RKO (cell line): ENCODE measurements at regions not wholly inside any gene's neighbourhood (a gene's known extent, or its start where the extent isn't known, plus 50 kb on each side); places are given as distances from the start of the nearest gene placed in this dataset.

Experiments used
- DNase-seq: peaks from one replicate; pipeline ENCODE4 v3.0.0-alpha.2; 2016; ENCODE audit warnings: low spot score

DNA sequence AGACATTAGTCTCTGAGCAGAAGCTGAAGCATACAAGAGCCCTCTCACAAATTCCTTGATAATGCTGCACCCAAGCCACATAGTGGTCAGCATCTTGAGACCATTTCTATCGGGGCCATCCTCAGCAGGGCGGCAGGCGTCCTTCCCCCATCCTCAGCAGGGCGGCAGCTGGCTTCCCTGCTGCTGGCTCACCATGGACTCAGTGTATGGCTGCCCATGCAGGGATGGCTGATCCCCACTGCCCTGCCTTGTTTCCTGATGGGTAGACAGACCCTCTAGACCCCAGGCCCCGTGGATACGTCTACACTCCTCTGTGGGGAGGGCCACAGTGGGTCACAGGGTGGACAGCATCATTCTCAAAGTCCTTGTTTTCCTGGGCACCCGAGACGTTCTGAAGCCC, 406.8 kb downstream of the TCERG1L start:
- DNase-seq, result no peak

- no peak for DNase-seq
Observed at GRCh38 chr10:130905386-130905785, 406.1 kb downstream of the TCERG1L start.

DNA sequence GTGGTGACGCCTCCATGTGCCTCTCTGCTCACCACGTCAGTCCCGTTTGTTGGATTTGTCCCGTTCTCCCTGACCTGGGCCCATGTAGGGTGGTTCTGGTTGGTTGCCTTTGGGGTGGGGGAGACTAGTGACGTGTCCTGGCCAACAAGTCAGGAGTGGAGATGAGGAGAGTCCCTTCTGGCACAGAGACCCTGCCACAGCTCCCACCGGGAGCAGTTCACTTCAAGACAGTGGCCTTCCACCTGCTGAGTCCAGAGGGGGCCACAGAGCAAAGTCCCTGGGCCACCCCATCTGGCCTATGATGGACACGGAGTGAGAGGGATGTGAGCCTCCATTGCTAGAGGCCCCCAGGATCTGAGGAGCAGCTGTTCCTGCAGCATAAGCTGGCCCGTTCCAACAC, 405.6 kb downstream of the TCERG1L start:
- no peak for DNase-seq

DNA sequence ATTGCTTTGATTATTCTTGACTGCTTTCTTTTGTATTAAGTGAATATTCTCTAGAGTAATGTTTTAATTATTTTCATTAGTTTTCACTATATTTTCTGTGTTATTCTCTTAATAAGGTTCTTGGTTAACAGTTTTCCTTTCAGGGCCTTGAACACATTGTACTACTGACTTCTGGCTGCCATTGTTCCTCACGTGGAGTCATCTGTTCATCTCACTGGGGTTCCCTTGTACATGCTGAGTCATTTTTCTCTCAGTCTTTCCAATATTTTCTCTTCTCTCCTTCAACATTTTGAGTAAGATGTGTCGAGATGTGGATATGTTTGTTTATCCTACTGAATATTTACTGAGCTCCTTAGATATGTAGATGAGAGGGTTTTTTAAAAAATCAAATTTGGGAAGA, 400.7 kb downstream of the TCERG1L start:
- DNase-seq, result no peak

- DNase-seq, result no peak
Observed at GRCh38 chr10:130913844-130914243, 397.7 kb downstream of the TCERG1L start.

DNA sequence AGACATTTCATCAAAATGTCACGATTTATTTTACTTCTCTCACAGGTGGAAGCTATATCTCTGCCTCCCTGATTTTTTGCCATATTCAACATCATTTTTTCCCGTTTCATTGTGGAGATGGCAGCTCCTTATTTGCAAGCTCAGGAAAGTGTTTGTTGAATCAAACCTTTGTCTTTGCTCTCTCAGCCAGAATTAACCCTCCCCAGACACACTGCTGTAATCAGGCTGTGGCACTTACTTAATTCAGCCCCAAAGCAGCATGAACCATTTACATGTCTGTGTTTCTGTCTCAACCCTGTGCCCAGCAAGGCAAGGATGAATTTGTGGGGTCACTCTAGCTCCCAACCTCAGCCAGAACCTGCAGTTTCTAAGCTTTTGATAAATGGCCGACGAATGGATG, 397.2 kb downstream of the TCERG1L start:
- no peak for DNase-seq

GRCh38 chr10:130915065-130915464, 396.5 kb downstream of the TCERG1L start:
- DNase-seq, result no peak

DNA sequence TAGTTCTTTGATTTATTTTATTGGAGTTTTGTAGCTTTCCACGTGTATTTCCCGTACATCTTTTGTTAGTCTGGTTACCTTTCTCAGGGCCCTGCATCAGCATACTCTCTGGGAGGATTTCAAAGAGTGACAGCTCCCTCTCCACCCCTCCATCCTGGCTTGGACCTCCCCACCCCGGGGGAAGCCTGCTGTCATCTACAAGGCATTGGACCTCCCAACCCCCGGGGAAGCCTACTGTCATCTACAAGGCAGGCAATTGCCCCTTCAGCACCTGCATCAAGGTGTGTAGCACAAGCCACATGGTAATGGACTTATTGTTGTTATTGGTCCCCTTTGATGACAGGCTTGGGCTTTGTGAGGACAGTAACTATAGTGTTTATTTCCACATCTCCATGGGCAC, 390.1 kb downstream of the TCERG1L start:
- no peak for DNase-seq

DNA sequence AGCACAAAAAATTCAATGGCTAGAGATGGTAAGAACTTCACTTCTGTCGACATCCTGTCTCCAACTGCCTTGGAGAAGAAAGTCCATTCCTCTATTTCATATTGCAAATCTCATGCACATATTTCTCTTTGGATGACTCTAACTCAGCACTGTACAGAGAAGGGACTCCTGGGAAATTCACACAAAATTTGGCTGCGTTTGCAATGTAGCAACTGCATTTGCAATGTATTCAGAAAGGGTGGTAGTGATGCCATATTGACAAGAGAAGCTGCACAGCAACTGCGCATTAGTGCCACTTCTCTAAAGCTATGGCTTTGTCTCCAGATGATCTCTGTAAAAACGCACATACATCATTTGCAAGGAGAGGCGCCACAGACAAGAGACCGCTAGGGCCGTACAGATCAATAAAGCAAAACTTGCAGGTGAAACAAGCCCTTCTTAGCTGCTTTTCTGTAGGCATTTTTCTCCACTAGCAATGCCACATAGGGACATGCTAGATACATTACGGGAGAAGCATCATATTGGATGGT, 389.5 kb downstream of the TCERG1L start:
- no peak for DNase-seq

GRCh38 chr10:130923596-130923995, 387.9 kb downstream of the TCERG1L start:
- no peak for DNase-seq

- DNase-seq, result peak; percentile 7
Observed at GRCh38 chr10:130924138-130924819, 387.2 kb downstream of the TCERG1L start.

- DNase-seq, result no peak
Observed at GRCh38 chr10:130926442-130926841, 385.1 kb downstream of the TCERG1L start.

GRCh38 chr10:130927157-130927556, 384.4 kb downstream of the TCERG1L start:
- DNase-seq, result no peak

DNA sequence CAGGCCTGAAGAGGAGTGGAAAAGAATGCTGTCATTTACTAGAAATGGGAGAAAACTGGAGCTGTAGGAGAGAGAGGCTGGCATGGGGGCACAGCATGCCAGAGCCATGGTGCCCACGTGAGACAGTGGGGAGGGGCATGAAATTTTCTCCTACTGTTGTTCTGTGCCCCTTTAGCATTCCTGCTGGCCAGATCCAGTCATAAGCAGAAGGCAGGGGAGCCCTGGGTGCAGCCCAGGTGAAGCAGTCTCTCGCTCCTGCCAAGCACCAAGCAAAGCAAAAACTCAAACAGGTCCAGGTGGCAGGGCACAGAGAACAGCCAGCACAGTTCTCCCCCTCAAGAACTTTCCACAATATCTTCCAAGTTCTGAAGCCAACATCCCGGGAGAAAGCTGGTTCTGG, 383.2 kb downstream of the TCERG1L start:
- no peak for DNase-seq

DNA sequence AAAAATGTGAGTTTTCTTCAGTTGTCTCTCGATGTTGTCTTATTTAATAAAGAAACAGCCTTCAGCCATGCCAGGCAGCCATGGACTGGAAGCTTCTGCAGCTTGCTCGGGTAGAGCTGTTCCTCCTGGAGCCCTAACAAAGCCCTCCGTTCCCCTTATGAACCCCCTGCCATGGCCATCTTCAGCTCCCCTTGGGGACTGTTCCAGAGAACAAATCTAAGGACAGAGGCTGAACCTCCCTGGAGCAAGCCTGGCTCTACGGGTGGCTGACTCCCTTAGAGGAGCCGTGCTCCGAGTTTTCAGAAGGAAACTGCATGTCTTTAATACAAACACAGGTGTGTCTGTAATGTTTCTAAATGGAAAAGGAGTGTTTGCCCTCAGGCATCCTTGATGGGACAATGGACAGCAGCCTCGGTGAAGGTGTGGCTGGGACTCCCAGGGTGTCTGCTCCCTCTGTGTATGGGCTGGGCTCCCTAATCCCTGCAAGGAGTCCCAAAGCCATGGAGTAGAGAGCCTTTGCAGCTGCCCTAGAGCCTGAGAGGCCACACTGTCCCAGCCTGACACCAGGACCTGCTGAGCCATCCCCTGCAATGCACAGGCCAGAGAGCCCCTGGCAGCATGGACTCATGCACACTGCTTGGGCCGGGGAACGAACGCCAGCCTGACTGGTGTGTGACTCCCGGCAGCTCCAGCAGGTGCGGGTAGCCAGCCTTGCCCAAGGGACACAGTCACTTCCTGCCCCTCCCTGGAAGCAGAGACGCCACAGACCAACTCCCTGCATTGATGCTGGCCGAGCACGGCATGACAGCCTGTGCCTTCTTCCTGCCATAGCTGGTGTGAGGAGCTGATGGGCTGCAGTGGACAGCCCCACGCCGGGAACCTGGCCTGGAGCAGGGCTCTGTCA, 381.8 kb downstream of the TCERG1L start:
- no peak for DNase-seq

DNA sequence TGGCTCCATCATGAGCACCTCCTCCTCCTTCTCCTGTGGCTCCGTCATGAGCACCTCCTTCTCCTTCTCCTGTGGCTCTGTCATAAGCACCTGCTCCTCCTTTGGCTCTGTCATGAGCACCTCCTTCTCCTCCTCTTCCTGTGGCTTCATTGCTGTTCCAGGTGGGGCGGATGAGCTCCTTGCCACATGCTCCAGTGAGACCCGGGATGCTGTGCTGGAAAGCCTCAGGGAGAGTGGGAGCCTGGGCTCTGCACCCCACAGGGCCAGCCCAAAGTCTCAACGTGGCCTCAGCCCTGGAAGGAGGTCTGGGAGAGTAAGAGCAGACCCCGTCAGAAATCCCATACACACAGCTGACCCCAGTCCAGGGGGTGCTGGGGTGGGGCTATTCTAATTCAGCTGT, 380.7 kb downstream of the TCERG1L start:
- DNase-seq, result no peak

DNA sequence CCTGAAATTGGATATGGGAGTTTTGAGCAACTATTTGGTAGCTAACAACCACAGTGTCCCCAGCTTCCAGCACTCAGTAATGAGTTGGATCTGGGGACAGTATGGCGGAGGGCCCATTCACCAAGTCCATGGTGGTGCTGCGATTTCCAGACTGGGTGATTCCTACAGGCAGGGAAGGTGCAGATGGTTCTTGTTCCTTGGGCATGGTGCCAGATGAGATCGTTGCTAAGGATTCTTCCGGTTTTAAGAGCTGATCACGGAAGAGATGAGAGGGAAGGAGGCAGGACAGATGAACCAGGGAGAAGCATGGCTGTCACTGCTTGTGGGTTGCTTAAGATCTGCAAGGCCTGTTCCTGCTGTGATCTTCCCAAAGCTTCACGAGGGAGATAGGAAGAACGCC, 380.3 kb downstream of the TCERG1L start:
- DNase-seq, result no peak

DNA sequence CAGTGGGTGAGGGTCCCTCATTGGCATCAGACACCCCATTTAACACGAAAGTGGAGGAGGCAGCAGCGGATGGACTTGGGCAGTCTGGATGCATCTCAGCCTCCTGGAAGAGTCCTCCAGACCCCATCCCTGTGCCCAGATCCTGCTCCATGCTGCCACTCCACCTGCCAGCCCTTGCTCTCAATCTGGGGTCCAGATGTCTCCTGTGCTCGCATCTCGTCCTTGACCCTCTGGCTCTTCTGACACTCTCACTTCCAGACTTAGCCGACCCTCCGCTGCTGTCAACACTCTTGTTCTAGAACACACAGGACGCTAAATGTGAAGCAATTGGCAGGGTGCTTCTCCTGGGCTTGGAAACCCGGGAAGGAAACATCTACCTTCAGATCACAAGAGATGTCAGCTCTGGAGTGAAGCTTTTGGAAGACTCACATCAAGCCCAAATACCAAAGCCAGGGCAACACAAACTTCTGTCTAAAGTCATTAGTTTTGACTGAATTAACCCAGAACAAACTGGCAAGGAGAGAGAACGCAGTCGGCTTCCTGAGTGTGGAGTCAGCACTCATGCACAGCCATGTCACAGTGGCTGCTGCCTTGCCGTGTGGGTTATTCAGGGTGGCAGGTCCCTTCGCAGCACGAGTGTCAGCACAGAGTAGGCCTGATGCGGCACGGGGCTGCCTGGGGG, 379.1 kb downstream of the TCERG1L start:
- DNase-seq, result no peak

- no peak for DNase-seq
Observed at GRCh38 chr10:130933008-130933390, 378.5 kb downstream of the TCERG1L start.

GRCh38 chr10:130934293-130935127, 377.0 kb downstream of the TCERG1L start:
- DNase-seq, result no peak

DNA sequence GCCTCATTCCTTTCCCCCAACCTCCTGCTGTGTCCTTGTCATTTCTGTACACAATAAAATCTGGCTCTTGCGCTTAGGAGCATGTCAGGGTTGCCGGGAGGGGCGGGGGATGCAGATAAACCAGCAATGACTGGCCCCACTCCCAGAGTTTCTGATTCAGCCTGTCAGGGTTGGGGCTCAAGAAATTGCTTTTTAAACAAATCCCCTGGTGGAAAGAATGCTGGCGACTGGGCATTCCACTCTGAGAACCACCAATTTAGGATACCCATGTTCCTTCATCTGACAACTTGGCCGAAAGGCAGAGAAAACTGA, 376.4 kb downstream of the TCERG1L start:
- DNase-seq, result no peak
